GM21381 (cell line): ENCODE measurements at regions not wholly inside any gene's neighbourhood (a gene's known extent, or its start where the extent isn't known, plus 50 kb on each side); places are given as distances from the start of the nearest gene placed in this dataset.

Experiments
- ATAC-seq: cut with Tn5 transposase; IDR thresholded peaks from one replicate; pipeline ENCODE4 v1.9.1; 2021; ENCODE audit warnings: mild to moderate bottlenecking, moderate library complexity; ENCODE audit not compliant: unreplicated experiment

- no peak for ATAC-seq
Measured at GRCh38 chr13:22463089-22463488, 717.7 kb upstream of the SGCG start.

DNA sequence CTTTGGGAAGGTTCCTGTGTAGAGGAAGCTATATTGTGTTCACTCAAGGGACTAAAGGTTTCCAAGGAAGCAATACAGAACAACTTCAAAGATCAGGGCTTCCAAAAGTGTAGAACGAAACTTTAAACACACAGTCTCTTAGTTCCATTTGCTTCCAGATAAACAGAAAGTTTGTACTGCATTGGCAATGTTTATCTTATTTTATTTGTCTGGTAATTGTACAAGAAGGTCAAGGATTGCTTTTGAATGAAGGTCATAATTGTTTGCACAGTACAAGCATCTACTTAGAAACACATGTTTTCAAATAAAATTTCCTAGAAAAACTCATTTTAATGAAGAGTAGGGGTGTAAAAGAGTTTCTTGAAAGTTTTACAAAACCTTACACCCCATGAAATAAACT lies 712.7 kb upstream of the SGCG start:
- ATAC-seq: no peak

DNA sequence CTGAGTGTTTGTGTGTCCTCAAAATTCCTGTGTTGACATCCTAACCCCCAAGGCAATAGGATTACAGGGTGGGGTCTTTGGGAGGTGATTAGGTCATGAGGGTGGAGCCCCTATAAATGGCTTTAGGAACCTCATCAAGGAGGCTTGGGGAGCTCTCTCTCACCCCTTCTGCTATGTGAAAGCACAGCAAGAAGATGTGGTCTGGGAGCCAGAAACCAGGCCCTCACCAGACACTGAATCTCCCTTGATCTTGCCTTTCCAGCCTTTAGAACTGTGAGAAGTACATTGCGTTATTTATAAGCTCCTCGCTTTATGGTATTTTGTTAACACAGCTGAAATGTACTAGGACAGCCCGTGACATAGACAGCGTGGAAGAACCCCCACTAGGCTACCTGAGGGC lies 712.0 kb upstream of the SGCG start:
- no peak for ATAC-seq

- no peak for ATAC-seq
Measured at GRCh38 chr13:22469452-22469851, 711.3 kb upstream of the SGCG start.

GRCh38 chr13:22470075-22470474 lies 710.7 kb upstream of the SGCG start:
- ATAC-seq: no peak

DNA sequence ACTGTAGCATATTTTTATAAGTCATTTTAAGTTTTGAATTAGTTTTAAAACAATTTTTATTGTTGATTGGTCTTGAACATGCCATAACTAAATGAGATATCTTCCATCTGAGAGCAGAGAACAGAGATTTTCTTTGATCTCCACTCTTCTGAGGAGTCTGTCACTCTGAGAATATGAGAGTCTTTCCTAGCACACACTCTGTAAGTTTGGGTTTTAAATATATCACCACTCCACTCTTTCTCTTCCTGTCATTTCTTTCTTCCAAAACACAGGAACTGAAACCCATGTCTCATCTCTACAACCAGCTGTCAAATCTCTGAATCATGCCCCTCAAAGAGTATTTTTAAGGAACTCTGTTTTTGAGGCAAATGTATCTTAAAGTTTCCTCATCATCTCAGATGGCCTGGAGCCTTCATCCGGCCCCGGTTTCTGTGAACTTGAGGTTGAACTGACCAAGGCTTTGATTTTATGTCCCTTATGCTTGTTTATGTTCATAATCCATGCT lies 698.2 kb upstream of the SGCG start:
- ATAC-seq: no peak

DNA sequence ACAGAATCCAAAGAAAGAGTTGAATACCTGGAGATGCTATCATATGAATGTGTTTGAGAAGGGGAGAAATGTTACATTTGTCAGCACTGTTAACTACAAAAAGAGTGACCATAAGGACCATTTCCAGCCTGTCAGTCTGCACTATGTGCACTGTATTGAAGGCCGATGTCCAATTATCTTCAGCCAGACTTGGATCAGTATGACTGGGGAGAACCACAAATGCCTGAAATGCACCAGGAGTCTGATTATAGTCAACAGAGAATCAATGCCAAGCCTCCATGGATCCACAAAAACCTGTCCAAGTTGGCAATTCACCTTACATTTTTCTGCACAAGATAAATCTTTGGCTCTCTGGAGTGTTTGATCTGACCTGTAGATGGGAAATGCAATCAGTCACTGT lies 697.5 kb upstream of the SGCG start:
- ATAC-seq: no peak

DNA sequence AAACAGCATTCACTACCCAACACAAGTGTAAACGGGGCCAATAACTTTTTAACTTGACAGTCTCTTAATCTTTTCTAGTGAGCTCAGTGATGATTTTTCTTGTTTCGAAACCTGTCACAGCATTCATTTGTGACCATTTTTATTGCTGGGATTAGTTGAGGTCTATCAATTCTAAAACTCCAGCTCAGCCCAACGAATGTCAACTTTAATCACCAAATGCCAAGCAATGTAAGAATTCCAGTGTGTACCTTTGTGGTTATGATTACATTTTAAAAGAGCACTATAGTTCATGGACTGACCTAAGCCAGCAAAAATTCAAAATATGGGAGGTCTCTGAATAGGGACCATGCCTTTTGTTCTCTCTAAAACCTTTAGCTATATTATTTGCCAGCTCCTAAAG lies 694.3 kb upstream of the SGCG start:
- ATAC-seq: no peak

DNA sequence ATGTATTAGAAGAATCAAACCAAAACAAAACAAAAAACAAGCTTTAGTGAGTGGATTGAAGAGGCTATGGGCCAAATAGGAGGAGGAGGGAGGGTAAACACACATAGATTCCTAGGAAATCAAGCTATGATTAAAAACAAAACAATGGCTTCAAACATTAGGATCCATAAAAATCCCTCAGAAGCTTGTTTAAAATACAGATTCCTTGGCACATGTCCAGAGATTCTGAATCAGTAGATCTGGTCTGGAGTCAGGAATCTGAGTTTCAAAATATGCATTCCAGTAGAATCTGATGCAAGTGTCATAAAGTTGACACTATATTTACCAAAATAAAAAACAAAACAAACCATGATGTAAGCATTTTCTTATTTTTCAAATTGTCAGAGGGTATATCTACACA lies 692.8 kb upstream of the SGCG start:
- no peak for ATAC-seq

DNA sequence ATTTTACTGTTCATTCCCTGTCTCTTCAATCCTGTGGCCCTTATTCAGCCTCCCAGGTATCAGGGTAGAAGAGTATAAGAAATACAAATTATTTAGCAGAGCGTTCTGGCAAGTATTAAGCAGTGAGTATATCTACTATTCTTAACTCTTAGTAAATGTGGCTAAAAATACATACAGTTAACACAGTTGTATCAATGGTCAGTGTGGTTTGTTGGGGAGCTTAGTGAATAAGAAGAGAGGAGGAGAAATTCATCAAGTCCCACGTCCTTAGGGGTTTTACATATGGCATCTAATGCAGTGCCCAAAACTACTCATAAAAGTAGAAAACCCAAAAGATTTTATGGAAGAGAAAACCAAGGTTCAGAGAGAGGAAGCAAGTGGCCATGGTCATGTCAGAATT lies 691.0 kb upstream of the SGCG start:
- no peak for ATAC-seq

DNA sequence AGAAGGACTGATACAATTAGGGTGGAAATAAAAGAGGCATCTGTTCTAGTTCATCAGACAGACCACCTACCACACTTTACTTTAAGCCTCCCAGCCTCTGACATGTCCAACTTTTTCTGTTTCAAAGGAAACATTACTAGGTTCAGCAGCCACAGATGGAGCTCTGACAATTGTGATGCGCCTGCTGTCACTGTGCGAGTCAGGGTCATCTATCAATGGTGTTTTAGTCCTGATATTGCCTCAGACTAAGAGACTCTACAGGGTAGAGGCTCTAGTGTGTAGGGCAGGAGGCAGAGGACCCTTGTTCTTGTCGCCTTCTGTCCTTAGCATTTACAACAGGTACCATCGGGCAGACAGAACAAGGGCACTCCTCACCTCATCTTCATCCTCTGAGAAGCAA lies 685.0 kb upstream of the SGCG start:
- no peak for ATAC-seq

DNA sequence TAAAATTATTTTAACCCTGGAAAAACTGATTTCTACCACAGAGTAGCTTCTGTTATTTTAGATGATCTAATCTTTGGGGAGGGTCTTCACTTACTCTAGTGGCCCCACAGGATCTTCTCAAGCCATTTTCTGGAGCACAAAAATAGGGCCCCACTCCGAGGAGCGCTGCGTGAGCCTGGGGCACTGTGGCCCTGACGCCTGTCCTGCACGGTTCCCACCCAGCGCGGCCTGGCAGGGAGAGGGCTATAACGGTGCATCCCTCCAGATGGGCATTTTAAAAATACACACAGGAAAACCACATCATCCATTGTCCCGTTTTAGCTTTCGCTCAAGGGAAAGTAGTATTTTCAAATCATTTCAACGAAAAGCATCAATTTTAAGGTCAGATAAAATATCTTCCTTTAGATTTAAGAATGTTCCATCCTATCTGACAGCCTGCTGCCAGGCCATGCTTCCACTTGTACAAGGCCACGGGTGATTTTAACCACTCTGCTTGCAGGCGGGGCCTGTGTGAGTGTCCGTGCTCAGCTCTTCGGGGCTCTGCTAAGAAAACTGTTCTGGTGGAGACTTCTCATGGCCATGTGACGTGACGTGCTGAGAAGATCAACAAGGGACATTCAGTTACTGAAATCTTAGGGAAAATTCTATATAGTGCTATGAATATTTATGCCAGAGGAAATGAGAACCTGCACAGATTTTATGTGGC lies 683.8 kb upstream of the SGCG start:
- ATAC-seq: no peak

DNA sequence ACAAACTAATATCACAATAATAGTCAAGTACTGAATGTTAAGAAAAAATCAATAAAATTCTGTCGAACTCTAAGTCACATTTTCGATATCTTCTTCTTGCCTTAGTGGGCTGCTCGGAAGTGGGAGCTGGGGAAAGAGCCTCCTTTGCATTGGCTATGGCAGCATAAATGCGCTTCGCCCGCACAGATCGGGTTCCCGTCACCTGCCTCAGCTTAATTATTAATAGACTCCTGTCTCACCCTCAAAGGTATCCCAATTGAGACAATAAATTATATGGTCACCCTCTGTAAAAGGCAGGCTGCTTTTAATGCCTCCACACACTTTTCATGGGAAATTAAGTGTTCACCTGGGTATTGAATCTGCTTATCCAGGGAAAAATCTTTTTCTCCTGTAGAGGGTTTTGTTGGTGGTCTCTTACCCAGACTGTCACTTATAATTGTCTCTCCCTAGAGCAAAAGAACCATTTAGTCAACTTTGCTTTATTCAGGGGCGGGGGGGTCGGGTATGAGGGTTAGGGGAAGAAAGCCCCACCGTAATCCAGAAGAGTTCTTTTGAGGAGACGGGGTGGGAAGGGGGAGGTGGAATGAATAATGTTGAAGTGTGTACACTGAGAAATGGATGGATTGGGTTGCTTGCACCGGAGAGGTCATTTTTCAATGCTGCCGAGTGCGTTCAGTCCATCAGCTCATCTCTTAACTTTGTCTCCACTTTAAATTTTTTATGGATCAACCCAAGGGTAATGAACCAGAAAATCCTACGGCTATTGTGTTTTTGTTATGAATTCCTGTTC lies 682.6 kb upstream of the SGCG start:
- no peak for ATAC-seq

DNA sequence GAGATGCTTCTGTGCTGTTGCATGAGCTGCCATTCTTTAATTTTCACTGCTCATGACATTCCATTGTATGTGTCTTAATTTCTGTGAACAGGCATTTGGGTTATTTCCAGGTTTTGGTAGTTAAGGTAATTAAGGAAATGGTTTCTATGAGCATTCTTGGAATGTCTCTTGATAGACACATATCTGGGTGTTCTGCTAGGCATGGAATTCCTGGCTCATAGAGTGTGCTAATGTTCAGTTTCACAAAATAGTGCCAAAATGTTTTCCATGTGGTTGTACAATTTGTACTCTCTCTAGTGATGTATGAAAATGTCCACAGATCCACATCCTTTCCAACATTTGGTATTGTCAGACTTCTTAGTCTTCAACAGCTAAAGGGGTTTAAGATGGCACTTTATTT lies 680.9 kb upstream of the SGCG start:
- no peak for ATAC-seq

DNA sequence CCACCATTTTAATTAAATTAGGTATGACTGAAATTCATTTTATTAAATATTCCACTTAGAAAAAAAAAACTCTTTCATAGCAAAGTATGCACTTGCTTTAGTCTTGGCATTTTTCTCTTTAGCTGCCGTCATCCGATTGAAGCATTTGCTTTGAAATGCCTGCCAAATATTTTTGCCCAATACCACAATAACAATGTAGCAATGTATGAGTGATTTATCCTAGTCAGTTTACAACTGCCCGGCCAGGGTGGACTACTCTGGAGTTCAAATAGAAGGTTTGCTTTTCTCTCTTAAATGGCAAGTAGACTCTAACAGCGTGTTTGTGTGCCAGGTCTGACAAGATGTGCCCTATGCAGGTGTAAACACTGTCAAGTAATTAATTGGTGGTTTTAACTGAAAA lies 675.3 kb upstream of the SGCG start:
- no peak for ATAC-seq

DNA sequence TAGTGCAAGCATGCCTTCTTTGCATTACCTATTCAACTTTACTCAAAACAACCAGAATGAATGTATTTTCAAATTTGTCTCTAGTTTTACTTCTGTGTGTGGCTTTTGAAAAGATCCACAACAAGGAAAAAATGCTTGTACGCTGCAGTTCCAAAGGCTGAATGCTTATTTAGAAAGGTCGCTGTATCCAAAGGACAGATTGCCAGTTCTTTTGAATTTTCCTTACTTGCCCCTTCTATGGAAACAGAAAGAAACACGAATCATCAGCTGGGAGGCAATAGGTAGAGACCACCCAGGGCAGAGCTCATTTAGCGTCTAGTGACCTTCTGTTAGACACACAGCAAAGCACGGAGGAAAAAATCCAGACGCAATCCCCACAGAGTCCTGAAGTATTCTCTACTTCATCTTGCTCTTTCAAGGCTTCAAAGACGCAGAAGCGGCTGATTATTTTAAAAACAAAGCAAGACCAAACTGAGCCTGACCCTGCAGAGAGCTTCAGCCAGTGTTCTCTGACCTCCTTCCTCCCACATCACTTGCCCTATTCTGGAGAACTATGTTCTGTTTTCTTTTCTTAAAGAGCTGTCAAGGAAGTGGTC lies 674.6 kb upstream of the SGCG start:
- ATAC-seq: no peak

DNA sequence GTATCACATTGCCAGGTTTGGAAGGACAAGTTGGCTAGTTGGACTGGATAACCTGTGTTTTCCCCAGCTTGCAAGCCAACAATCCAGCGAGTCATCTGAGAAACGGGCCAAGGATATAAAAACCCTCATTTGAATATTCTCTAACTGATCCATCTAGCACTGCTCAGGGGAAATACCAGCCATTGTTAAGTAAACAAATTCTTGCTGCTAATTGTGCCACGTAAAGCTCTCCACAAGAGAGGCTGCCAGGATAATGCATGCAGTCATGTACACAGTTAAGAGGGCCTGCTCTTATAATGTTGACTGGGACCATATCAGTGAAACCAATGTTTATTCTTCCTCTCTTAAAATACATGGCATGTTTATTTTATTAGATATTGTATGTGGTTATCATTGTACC lies 663.2 kb upstream of the SGCG start:
- ATAC-seq: no peak

- ATAC-seq: no peak
Measured at GRCh38 chr13:22536851-22537250, 643.9 kb upstream of the SGCG start.

DNA sequence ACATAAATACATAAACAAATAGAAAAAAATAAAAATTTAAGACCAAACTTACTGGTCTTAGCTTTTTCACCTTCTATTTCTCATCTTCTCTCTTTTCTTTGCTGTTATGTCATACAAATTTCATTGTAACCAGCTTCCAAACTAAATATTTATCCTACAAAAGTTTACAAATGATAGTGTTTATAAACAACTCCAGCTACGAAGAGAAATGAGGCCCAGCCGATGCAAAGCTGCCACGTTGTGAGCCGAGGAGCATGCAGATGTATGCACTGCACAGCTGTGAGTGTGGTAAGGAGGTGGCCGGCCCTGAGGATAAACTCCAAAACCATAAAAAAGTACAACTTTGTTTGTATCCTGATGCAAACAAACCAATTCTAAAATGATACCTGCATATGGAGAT lies 642.4 kb upstream of the SGCG start:
- no peak for ATAC-seq

DNA sequence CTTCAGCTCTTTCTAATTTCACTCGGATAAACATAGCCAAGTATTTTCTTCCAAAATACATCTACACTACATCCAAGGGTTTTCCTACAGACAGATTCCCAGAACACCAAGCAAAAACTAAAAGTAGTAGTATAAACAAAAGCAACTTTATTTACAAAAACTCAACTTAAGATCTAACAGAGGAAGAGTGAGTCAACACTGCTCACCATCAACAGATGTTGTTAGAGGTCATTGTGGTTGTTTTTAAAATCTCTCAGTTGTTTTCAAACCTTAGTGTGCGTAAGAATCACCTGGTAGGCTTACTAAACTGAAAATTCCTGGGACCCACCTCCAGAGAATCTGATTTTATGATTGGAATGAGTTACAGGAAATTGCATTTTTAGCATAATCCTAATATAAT lies 631.7 kb upstream of the SGCG start:
- ATAC-seq: no peak

DNA sequence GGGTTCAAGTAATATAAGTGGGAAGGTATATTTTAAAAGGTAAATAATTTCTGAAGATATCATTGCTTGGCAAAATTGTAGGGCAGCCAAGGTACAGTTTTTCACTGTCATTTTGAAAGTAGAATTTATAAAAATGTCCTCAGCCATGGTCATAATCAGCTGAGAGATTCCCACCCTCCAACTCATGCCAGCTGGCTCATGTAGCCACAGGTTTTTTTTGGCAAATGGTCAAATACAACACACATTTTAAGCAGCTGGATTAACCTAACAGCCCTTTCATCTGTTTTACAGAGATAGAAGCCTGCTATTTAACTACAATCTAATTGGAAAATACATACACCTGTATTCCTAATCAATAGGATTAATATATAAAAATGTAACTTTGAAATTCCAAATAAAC lies 619.2 kb upstream of the SGCG start:
- no peak for ATAC-seq

DNA sequence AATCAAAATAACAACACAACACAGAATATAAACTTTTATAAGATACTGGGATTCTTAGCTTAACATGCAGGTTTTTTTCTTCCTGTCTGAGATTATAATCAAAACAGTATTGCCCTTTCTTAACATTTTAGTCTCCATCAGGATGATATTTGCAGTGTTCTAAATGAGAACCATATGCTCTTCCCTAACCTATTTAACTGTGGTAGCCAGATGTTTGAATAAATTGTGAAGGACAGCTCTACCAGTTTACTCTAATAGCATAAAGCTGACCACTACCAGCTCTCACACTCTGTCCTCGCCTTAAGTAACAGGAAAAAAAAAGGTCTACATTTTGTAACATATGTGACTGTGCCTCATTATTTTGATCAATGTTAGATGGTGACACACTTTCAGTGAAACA lies 618.7 kb upstream of the SGCG start:
- no peak for ATAC-seq
